ENCODE measurements at regions not wholly inside any gene's neighbourhood (a gene's known extent, or its start where the extent isn't known, plus 50 kb on each side); places are given as distances from the start of the nearest gene placed in this dataset.

GRCh38 chr19:28170066-28170465 lies 1042.9 kb downstream of the UQCRFS1 start:
- TF ChIP-seq ESRRA (IDR thresholded peaks at IDR 0.05; ENCODE audit: borderline replicate concordance, low read length) (no peak), JUN (IDR thresholded peaks at IDR 0.05) (no peak), CTCF (IDR thresholded peaks at IDR 0.05) (no peak), RAD21 (conservative IDR thresholded peaks at IDR 0.05 in 1 of 2, IDR thresholded peaks at IDR 0.05 in 1 of 2) (no peak), RCOR1 (IDR thresholded peaks at IDR 0.05; ENCODE audit: low read depth, low read length) (no peak), EP300 (IDR thresholded peaks at IDR 0.05) (no peak), TP53 (CRISPR knock-in tag; IDR thresholded peaks at IDR 0.05) (no peak), ELK1 (IDR thresholded peaks at IDR 0.05; ENCODE audit: low read depth, low read length) (no peak), HDAC2 (IDR thresholded peaks at IDR 0.05) (no peak), JUNB (IDR thresholded peaks at IDR 0.05) (no peak), MAX (IDR thresholded peaks at IDR 0.05) (no peak), BHLHE40 (IDR thresholded peaks at IDR 0.05; ENCODE audit: low read depth, low read length) (no peak), ZNF302 (CRISPR knock-in tag; IDR thresholded peaks at IDR 0.05) (no peak)

Measured in A549 (cell line).